GM18511 (cell line): ENCODE measurements at regions not wholly inside any gene's neighbourhood (a gene's known extent, or its start where the extent isn't known, plus 50 kb on each side); places are given as distances from the start of the nearest gene placed in this dataset.
"Not testable (repeated sequence)": the region's sequence is repeated elsewhere in the genome, so short reads cannot be mapped to it uniquely, and the experiment has no call there.

Experiments
- ATAC-seq: cut with Tn5 transposase; IDR thresholded peaks from one replicate; pipeline ENCODE4 v1.9.1; 2021; ENCODE audit warnings: mild to moderate bottlenecking, moderate library complexity; ENCODE audit not compliant: unreplicated experiment

DNA sequence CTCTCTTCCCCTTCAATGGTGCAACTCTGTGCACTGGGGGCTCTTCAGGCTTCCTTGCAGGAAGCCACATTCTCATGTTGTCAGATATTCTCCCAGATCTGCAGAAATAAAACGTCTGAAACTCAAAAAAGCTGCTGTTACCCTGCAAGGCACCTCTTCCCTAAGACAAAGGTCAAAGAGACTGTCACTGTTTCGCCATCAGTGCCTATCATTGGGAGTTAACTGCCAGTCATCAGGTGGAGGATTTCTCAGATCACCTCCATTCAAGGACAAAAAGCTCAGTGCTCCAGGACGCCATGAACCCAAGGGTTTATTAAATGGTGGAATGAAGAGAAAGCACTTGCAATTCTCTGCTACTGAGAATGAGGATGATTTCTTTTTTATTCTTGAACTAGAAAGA, 144.6 kb upstream of the PALS2 start:
- no peak for ATAC-seq

DNA sequence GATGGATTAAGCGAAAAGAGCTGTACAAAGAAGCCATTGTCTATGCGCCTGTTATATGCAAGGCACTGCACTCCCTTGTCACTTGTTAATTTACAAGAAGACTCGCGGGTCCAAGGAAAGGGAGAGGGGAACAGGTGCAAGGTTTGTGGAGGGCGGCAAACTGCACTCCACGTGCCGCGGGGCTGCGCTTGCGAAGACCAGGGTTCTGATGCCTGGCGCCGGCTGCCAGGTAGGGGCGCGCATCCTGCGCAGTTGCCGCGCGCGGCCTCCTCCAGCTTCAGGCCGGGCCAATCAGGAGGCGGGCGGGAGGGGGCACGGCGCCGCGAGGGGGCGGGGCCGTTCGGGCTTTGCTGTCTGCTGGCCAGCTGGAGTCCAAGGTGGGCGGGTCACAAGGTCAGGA, 140.6 kb upstream of the PALS2 start:
- ATAC-seq: no peak

DNA sequence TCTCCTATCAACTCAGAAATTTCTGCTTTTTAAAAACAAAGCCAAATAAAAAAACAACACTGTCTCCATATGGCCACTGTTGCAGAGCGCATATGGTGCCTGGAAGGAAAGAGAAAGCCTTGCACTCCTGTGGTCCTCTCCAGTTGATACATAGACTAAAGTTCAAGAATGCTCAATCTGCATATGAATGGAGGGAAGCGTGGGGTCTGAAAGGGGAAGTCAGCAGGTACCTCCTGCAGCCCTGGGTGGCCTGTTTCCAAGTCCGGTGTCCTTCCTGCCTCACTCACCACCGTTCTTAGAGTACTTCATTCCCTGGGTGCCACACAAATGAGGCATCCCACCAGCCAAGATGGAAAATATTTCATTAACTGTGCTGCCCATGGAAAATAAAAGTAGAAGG, 138.3 kb upstream of the PALS2 start:
- ATAC-seq: no peak

DNA sequence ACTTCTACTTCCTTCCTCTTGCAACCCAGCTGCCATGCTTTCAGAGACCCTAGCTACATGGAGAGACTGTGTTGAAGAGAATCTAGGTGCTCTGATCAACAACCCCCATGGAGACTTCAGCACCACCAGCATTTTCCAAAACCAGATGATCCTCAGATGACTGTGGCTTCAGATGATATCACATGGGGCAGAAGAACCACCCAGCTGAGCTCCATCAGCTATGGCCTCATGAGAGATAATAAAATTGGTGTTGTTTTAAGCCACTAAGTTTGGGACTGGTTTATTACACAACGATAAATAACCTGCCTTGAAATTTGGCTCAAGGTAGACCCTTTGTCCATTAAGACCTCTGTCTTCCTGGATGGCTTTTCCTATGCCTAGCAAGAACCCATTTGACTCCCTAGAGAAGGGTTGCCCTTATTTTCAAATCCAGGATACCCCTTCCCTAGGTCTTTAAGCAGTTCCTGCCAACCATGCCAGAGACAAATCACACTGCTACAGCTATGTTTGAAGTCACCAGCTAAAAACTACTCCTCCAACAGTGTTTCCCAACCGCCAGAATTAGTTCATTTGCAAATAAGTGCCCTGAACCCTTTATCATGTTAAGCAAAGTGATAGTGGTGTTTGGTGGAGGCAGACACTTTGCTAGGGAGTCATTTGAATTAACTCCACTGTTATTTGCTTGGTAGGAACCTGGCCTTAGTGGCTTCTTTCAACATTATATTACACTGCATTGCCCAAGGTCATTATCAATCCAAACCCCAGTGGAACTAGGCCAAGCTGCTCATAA, 136.9 kb upstream of the PALS2 start:
- no peak for ATAC-seq

DNA sequence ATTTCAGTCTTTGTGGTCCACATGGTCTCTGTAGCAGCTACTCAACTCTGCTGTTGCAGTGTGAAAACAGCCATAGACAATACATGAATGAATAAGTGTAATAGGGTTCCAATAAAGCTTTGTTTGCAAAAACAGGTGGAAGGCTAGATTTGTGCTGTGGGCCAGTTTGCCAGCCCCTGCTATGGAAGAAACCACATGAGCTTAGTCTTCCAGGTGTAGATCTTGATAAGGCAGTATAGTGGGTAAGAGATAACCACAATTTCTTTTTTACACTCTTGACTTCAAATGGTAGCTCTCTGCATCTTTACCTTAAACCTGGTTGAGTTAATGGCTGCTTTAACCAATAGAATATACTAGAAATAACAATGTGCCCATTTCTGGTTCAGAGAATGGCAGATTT, 135.0 kb upstream of the PALS2 start:
- ATAC-seq: no peak

DNA sequence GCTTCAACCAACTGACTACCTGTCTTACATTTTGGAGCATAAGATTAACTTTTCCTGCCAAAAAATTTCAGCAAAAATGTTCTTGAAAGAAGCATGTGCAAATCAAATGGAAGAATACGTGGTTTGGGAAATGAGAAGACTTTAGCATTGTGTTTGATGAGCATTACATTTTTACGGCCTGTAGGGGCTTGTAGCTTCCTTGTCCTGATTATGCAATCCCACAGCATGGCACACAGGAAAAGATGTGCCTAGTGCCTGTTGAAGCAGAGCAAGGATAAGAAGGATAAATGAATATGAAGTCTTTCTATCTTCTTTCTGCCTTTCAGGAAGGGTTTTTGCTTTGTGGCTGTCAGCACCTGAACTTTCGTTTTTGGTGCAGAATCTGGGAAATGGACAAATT, 134.1 kb upstream of the PALS2 start:
- ATAC-seq: not testable (repeated sequence)

DNA sequence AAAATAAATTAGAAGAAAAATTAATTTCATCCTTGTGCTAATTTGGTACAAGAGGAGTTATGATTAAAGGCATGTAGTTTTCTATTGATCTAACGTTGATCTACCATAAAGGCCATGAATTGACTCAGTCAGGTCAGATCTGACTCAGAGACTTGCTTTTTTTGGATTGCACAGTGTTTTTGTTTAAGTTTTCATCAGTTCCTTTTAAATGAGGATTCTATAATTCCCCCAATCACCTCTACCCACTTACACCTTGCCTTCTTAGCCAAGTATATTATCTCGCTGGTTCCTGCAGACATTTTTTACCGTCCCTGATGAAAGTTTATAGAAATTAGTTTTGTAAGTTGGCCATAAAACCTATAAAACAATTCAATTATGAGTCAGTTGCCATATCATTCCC, 132.4 kb upstream of the PALS2 start:
- no peak for ATAC-seq

DNA sequence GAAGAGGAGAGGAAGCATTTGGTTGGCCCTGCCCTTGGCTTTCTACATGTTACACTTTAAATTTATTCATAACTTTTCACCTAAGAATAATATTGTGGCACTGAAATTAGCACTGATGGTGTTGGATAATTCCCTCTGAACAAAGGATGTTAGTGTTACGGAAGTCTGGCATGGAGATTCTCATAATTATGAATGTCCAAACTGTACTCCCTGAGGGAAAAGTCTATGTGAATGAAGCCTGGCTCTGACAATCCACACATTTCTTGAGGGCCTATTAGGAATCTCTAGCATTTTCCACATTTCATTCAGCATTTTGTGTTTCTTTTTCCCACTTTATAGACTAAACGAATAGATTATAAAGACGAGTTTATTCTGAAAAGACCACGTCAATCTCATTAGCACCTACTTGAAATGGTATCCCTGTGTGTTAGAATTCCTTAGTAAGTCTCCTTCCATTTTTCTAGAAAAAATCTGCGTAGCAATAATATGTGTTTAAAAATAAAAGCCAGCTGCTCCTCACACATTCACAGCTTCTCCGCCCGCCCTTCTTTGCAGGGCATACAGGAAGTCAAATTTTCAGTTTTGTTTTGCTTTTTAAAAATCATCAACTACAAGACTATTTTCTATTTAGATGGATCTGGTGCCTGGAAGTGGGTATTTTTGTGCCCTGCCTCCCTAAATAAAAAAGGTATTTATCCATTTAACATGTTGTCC, 131.8 kb upstream of the PALS2 start:
- peak; percentile 73 for ATAC-seq

DNA sequence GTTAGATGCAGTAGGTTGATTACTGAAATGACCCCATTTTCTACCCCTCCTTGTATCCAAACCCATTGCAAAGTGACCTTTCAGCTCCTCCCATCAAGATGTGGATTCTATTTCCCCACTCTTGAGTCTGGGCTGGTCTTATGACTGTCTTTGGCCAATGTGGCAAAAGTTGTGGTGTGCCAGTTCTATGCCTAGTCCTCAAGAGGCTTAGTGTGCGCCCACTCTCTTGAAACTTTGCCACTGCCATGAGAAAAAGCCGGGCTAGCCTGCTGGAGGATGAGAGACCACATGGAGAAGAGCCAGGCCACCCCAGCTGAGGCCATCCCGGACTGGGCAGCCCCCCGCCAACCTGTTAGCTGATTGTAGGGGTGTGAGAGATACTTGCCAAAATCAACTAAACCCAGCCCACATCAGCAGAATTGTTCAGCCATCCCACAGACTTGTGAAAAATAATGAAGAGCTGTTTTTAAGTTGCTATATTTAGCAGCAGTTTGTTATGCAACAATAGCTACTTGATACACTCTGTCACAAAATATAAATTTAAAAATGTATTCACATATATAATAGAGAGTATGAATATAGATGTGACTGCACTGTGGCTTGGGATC, 131.0 kb upstream of the PALS2 start:
- peak; percentile 67 for ATAC-seq

DNA sequence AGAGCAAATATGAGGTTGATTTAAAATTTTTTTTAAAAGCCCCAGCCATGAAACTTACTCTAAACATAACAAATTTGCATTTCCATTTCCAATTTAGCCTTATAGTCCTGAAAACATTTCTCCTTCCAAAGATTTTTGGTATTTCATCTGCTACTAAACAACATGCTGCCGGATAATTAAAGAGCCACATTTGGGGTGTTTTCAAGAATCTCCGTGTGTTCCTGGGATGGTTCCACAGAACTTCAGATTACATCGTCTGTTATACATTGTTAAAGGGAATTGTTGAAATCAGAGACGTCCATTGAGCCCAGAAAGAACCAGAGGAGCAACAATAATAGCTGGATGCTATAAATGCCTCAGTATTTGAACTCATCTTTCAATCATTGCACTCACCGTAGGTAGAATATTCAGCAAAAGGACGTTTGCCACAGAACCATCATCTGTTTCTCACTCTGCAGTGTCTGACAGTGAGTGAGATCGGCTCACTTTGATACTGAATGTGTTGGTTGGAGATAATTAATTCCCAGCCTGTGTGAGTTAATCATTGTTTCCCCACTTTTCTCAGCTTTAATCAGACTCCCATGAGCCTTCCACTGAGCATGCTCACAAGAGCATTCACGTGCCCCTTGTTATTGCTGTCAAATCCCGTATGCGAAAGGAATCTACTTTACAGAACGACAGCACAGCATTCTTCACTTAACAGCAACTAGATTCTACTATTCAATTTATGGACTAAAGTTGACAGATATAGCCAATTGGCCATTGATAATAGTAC, 128.4 kb upstream of the PALS2 start:
- no peak for ATAC-seq

DNA sequence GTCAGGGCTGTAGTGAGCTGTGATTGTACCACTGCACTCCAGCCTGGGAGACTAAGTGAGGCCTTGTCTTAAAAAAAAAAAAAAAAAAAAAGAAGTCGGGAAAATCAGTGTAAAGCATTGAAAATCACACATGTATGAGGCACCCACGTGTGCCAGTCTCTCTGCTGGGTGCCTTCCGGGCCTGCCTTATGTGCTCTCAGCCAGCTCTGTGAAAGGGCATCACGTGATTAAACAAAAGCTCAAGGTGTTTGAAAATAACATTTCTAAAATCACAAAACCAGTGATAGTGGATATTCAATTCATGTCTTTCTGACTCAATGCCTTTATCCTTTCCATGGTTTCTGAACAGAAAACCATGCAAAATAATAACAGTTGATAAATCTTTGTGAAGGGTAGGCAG, 125.2 kb upstream of the PALS2 start:
- ATAC-seq: no peak

DNA sequence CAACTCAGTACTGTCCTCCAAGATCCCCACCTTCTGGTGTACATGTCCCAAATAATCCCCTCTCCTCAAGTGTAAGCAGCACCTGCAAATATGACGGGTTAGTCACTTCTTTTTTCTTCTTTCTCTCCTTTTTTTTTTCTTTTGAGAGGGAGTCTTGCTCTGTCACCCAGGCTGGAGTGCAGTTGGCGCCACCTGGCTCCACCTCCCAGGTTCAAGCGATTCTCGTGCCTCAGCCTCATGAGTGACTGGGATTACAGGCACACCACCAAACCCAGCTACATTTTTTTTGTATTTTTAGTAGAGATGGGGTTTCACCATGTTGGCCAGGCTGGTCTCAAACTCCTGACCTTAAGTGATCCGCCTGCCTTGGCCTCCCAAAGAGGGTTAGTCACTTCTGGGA, 123.8 kb upstream of the PALS2 start:
- not testable (repeated sequence) for ATAC-seq

DNA sequence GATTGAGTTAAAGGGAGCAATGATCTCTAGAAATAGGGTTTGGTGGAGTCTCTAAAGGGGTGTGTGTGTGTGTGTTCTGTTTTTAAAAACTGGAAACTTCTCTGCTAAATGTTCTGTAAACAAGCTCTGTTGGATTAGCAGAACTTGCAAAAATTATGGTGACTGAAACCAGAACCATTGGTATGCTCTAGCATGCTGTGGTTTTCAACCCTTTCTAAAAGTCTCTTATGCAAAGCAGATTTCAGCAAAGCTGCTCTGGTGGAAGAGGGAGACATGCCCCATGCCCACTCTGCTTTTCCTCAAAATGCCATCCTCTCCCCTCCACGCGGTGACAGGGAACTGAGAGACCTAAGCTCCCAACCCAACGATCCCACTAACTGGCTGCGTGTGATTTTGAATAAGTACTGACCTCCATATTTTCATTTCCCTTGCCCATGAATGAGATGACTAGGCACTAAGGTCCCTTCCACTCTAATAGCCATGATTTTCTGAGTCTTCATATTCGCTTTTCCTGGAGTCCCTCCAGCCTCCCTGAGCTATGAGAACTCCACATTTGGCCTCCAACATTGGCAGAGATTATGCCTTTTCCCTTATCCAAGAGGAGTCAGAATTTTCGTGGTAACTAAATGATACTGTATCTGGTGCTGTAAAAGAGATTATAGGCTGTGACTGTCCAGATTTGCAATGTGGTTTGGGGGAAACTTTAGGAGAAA, 117.3 kb upstream of the PALS2 start:
- ATAC-seq: peak; percentile 84

DNA sequence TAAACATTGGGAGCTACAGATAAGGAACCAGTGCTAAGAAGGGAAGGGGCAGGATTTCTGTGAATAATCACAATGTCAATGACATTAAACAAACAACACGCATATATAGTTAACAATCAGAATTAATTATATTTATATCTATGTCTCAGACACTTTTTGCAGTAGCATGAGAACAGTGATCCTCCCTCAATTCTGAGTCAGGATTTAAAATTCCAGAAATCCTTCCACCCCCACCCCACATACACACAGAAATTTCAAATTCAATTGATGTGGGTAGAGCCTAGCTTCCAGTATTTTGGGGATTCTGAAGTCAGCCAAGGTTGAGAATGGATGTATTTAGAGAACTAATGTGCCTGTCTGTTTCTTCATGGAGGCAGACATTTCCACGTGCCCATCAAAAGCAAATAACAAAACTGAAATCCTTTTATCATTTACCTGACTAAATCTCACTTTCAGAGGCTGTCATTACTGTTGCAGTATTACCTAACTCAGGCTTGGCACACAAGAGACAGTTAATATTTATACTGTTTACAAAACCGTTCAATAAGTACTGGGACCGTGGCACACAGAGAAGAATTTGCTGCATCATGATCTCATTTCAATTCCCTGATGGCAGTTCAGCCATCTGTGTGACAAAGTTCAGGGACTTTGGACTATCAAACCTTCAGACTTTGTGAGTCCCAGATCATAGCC, 116.6 kb upstream of the PALS2 start:
- ATAC-seq: peak; percentile 64

DNA sequence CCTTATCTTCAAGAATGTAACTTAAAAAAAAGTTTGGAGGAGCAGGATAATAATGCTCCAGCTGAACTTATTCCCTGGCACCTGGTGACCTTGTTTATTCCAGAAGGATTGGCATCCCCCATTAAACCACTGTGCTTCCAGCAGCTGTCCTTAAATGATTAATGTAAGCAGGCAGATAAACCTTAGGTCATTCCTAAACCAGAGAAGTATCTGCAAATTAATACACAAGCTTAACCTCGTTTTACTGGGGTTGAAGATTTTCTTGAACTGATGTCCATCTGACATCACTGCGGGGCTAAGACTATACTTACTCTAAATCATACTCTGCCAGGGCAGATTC, 116.1 kb upstream of the PALS2 start:
- no peak for ATAC-seq

DNA sequence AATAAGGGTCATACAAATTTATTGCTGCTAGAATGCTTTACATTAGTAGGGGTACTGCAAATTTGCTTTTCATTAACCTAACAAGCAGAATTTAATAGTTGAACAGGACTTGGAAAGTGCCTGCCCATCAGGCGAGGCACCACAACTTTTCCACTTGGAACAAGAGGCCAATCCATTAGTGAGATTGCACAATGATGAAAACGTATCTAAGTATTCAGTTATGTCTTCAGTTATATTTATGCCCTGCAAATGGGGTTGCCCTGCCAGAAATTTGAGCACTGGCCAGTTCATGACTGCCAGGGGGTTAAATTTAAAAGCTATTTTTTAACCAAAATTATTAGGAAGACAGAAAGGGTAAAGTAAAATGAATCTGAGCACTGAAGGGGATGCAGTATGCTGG, 111.1 kb upstream of the PALS2 start:
- no peak for ATAC-seq

DNA sequence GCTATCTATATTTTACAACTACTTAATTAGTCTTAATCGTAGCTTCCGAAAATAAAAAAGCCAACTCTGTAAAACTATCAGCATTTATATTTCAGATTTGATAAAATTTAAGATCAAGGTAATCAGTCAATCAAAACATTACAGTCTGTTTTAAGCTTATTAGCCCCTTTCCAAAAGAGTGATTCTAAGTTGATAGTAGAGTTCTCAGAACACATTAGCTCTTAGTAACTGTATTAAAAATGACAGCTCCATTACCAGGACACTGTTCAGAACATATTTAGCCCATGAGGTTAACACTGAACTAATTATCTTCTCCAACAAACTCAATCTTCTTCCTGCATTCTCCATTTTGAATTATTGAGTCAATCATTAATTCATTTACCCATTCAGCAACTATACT, 110.3 kb upstream of the PALS2 start:
- no peak for ATAC-seq

DNA sequence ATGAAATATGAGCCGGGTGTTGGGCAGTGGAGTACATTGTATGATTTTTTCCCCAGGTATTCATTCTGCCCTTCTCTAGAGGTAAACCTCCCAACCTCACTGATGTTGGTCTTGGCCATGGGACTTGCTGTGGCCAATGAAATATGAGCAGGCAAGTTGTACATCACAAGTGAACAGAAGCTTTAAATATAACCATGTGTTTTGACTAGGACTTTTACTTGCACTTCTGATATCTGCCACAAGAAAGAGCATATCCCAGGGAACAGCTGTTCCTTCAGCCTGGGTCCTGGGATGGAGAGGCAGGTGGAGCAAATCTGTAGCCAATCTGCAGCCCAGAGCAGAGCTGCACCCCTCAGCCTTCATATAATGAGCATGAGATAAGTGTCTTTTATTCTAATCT, 109.8 kb upstream of the PALS2 start:
- ATAC-seq: no peak

DNA sequence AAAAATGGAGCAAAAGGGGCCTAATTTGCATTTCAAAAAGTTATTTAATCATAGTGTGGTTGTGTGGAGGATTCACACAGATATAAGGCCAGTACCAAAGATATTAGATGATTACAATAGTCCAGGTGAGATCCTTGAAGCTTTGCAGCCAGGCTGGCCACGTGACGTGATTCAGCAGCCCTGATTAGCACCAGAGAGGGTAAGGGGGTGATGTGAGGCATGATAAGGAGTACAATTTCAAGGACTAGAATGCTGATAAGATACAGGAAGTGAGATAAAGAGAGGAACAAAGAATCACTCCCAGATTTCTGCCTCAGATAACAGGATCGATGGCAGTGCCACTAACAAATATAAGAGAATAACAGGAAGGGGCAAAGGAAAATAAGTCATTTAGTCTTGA, 108.4 kb upstream of the PALS2 start:
- no peak for ATAC-seq

DNA sequence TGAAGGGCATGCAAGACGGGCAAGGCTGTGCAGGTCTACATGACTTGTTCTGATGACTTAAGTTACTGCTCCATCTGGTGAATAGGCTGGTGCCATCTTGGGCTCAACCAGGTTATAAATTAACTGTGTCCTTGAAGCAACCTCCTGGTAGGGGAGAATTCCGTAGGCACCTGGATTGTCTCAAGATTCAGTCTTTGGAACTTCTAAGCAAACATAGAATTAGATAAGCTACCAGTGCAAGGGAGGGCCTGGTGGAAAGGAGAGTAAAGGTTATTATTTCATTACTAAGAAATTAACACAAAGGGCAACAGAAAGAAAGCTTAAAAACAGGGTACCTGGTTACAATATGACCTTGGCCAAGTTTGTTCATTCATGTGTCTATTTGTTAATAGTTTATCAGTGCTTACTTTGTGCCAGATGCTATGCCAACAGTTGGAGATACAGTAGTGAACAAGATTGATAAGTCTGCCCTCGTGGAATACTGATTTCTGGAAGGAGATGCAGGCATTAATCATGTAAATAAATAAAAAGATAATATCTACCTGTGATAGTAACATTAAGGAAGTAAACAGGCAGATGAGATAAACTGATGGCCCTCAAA, 107.0 kb upstream of the PALS2 start:
- ATAC-seq: no peak
